Activated CD8-positive, alpha-beta memory T cell treated with anti-CD3 and anti-CD28 coated beads, Interleukin-2, amount 10 ng/mL, durations not matched to agents 7 days and 5 days (primary cell): ENCODE measurements at regions not wholly inside any gene's neighbourhood (a gene's known extent, or its start where the extent isn't known, plus 50 kb on each side); places are given as distances from the start of the nearest gene placed in this dataset.

ENCODE experiments used
- ATAC-seq: fragments of 150-1000 bp; cut with Tn5 transposase; one replicate; pipeline ENCODE4 v1.10.0; 2021; ENCODE audit warnings: moderate library complexity
- CTCF ChIA-PET: fragments of 350-600 bp; sonication (Branson Sonifier 250); formaldehyde crosslinking; loops from one replicate; lab custom pipeline; 2021; ENCODE audit warnings: antibody characterized with exemption; lab: Charles Lee
- DNase-seq: peaks from one replicate; pipeline ENCODE4 v3.0.0-alpha.2; 2020
- H3K27ac Mint-ChIP-seq: one replicate; pipeline ENCODE4 v1.8.0; 2021; ENCODE audit warnings: mild to moderate bottlenecking, mixed read lengths
- H3K27me3 Mint-ChIP-seq: one replicate; pipeline ENCODE4 v1.8.0; 2021; ENCODE audit warnings: mixed read lengths
- H3K36me3 Mint-ChIP-seq: one replicate; pipeline ENCODE4 v1.8.0; 2021; ENCODE audit warnings: mild to moderate bottlenecking, mixed read lengths
- H3K4me1 Mint-ChIP-seq: one replicate; pipeline ENCODE4 v1.8.0; 2021; ENCODE audit warnings: mixed read lengths
- H3K4me3 Mint-ChIP-seq: one replicate; pipeline ENCODE4 v1.8.0; 2021; ENCODE audit warnings: mild to moderate bottlenecking, moderate library complexity, mixed read lengths
- H3K9me3 Mint-ChIP-seq: one replicate; pipeline ENCODE4 v1.8.0; 2022; ENCODE audit warnings: low read depth, mixed read lengths

DNA sequence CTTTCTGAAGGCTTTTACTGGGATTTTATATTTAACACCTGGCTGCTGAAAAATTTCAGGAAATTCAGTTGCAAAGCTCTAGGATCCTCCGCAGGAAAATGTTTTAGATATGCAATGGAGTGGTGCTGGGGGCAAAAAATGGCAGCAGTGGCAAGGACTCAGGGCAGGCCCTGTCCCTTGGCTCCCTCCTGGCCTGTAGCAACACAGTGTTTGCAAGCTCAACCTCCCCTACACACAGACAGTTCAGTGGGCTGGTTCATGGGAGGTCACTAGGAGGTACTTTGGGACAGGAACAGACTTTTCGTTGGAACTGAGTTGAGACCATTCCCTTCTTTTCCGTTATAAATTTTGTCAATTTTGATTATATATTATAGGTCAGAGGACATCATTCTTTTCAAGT is 270.4 kb downstream of the ADAMTS20 start:
- ATAC-seq (no peak), DNase-seq (no peak)
- Mint-ChIP-seq H3K36me3 (no peaks in the 10 kb centered on the region), H3K4me1 (no peaks in the 10 kb centered on the region), H3K4me3 (no peak overlapping the region), H3K27ac (no peak overlapping the region), H3K27me3 (no peaks in the 10 kb centered on the region), H3K9me3 (peaks cover 2% of the 10 kb centered on the region)
- CTCF ChIA-PET: no interaction called here

DNA sequence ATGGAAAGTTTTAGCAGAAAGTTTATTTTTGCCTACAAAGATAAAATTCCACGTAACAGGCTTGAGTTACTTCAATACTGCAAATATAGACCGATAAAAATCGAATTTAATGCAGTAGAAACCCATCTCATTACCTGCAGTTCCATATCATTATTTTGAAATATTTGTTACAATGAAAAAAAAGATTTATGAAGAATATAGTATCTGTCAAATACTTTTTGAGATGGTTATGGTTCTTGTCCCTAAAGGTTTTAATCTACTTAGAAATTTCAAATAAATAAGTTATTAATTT is 273.5 kb downstream of the ADAMTS20 start:
- CTCF ChIA-PET: no interaction called here
- no peak for ATAC-seq

DNA sequence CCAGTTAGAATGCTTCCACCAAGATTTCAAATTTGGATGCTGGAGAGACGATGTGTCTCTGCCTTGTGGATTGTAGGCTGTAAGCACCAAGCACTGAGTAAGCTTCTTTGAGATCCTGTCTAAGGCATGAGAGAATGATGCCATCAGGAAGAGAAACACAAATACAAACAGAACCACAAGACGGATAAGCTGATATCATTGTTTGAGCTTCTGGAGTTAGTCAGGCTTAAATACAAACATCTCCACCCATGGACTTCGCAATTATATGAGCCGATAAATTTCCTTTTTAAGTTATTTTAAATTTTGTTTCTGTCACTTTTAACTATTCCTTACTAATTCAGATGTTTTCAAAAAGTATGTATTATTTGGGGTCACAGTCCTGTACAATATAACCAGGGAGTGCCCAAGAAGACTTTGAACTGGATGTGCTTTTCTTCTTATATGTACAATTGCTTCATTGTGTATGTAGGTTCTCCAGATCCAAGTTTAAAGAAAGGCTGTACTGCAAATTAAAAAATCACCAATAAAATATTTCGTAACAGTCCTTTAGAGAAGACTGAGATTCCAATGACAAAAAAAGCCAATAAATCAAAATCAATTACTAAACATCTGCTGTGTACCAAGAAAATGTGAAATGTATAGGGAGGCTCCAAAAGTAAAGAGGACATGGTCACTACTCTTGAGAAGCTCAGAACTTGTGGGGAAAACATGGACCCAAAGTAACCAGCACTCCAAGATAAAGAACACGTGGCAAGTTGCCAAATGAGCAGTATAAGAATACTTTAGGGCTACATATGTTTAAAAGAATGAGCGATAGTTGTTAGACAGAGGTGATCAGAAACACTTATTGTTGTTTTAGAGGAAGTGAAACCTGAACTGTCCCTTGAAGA is 274.1 kb downstream of the ADAMTS20 start:
- ATAC-seq: no peak
- H3K9me3 Mint-ChIP-seq: peaks cover 2% of the 10 kb centered on the region
- no peaks in the 10 kb centered on the region for H3K36me3 Mint-ChIP-seq
- H3K4me3 Mint-ChIP-seq: no peak overlapping the region
- CTCF ChIA-PET: no interaction called here
- no peaks in the 10 kb centered on the region for H3K27me3 Mint-ChIP-seq
- no peak overlapping the region for H3K27ac Mint-ChIP-seq
- no peaks in the 10 kb centered on the region for H3K4me1 Mint-ChIP-seq
- no peak for DNase-seq

More for the DNA sequence above, 273.5 kb downstream of the ADAMTS20 start:
- DNase-seq: no peak
- no peaks in the 10 kb centered on the region for H3K27me3 Mint-ChIP-seq
- H3K27ac Mint-ChIP-seq: no peak overlapping the region
- no peaks in the 10 kb centered on the region for H3K36me3 Mint-ChIP-seq
- H3K9me3 Mint-ChIP-seq: peaks cover 2% of the 10 kb centered on the region
- no peak overlapping the region for H3K4me3 Mint-ChIP-seq
- no peaks in the 10 kb centered on the region for H3K4me1 Mint-ChIP-seq

DNA sequence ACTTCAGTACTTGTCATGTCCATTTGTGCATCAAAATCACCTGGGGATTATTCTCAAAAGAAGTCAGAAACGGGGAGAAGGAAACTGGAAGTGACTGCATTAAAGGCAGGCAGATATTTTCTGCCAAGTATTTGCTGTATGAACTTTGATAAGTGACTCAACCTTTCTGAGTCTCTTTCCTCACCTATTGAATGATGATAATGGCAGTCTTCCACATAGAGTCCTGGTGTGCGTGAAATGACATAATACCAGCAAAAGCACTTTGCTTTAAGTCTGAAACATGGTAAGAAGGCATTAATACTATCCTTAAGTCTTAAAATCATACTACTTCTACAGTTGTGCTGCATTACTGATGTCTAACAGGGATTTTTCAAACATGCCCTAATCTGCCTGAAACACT is 278.5 kb downstream of the ADAMTS20 start:
- no peaks in the 10 kb centered on the region for H3K4me1 Mint-ChIP-seq
- DNase-seq: no peak
- CTCF ChIA-PET: no interaction called here
- H3K9me3 Mint-ChIP-seq: peaks cover 2% of the 10 kb centered on the region
- no peaks in the 10 kb centered on the region for H3K36me3 Mint-ChIP-seq
- ATAC-seq: no peak
- H3K4me3 Mint-ChIP-seq: no peak overlapping the region
- H3K27ac Mint-ChIP-seq: no peak overlapping the region
- H3K27me3 Mint-ChIP-seq: no peaks in the 10 kb centered on the region

DNA sequence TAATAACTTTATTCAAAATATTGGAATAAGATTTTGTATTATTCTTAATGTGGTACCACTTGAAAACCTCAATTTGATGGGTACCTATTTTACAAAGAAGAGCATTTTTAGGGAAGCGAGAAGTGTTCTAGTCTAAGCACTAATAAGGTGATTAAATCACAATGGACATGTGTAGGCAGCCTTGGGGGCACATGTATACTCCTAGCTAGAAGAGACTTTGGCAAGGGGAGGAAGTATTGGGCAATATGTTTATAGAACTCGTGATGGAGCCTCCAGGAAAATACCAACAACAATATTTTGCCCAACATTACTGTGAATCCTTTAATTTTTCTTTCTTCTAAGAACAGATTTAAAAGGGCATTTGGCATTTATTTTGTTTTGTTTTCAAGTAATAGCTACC is 280.3 kb downstream of the ADAMTS20 start:
- CTCF ChIA-PET: no interaction called here
- Mint-ChIP-seq H3K4me3 (no peak overlapping the region), H3K27me3 (no peaks in the 10 kb centered on the region), H3K36me3 (no peaks in the 10 kb centered on the region), H3K27ac (no peak overlapping the region), H3K4me1 (no peaks in the 10 kb centered on the region), H3K9me3 (no peaks in the 10 kb centered on the region)
- no peak for DNase-seq
- ATAC-seq: no peak

DNA sequence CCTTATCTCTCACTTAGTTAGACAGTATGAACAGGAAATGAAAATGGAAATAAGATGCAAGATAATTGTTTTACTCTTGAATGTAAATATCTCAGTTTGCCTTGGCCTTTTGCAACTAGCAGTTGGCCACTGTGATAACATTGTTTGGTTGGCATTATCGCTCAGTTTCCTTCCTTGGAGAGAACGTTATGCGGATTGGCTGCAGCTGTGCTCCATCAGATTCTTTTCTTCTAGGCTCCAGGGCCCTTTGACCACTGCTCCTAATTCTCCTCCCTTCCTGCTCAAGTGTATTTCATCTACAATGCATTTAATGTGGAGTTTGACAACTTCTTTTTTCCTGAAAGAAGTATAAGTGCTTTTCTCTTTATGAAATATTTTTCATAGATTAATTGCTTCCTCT is 284.2 kb downstream of the ADAMTS20 start:
- Mint-ChIP-seq H3K9me3 (no peaks in the 10 kb centered on the region), H3K4me1 (no peaks in the 10 kb centered on the region), H3K36me3 (no peaks in the 10 kb centered on the region), H3K27ac (no peak overlapping the region), H3K4me3 (no peak overlapping the region), H3K27me3 (no peaks in the 10 kb centered on the region)
- CTCF ChIA-PET: no interaction called here
- DNase-seq: no peak
- ATAC-seq: no peak

DNA sequence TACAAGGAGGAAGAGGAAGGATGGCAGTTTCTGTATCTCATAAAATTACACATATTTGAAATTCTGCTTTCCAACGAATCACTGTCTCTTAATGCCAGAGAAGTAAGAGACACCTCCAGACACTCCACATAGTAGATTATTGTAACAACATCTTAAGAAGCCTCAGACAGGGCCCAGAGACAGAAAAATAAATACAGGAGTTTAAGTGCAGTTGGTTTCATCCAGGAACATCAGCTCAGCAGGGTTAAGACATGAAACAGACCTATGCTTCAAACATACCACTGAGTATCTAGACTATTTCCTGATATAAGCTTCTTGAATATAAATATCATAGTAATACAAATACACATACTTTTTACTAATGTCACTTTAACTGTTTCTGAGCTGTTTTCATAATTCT is 290.3 kb downstream of the ADAMTS20 start:
- Mint-ChIP-seq H3K27ac (no peak overlapping the region), H3K4me1 (no peaks in the 10 kb centered on the region), H3K27me3 (no peaks in the 10 kb centered on the region), H3K9me3 (peaks cover 2% of the 10 kb centered on the region), H3K4me3 (no peak overlapping the region), H3K36me3 (no peaks in the 10 kb centered on the region)
- no peak for DNase-seq
- no peak for ATAC-seq
- CTCF ChIA-PET: no interaction called here

DNA sequence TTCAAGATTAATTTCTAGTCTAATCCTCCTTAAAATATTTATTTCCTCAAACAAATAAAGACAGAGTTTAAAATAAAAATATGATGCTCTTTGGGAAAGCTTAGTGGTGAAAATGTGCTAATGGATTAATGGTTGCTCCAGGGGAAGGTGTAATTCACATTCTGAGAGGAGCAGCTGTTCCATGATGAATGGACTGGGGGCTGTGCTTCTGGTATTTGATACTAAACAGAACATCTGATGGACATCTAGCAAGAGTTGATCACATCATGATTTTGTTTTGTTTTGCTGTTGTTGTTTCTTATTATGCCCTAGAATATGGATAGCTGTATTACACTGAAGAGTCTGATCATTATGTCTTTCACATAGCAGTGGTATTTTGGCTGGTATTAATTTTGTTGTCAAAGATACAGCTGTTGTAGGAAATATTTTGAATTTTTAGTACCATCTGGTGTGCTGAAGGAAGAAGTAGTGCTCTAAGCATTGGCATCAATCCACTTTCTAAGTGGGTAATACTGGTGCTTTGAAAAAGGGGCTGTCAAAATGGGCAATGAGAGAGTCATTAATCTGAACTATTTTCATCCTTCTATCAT is 296.4 kb downstream of the ADAMTS20 start:
- no peaks in the 10 kb centered on the region for H3K36me3 Mint-ChIP-seq
- no peak overlapping the region for H3K27ac Mint-ChIP-seq
- H3K27me3 Mint-ChIP-seq: no peaks in the 10 kb centered on the region
- H3K4me3 Mint-ChIP-seq: no peak overlapping the region
- CTCF ChIA-PET: no interaction called here
- DNase-seq: no peak
- no peaks in the 10 kb centered on the region for H3K4me1 Mint-ChIP-seq
- no peaks in the 10 kb centered on the region for H3K9me3 Mint-ChIP-seq
- ATAC-seq: no peak

DNA sequence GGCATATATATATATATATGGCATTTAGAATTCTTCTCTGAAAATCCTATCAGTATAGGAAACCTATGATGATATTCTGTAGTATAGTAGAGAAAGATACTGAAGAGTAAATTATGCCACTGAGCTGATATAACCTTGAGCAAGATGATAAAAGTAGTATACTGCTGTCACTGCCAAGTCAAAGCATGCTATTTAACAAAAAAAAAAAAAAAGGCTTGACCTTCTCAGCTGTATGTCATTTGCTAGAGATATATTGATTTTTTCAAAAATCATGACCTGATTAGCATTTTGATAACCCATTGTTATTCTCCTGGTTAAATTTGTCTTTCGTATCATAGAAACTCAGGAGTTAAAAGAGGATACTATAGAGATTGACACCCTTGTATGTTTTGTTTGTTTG is 299.4 kb downstream of the ADAMTS20 start:
- no peak overlapping the region for H3K4me3 Mint-ChIP-seq
- H3K9me3 Mint-ChIP-seq: no peaks in the 10 kb centered on the region
- H3K27me3 Mint-ChIP-seq: no peaks in the 10 kb centered on the region
- no peak for DNase-seq
- H3K36me3 Mint-ChIP-seq: no peaks in the 10 kb centered on the region
- H3K27ac Mint-ChIP-seq: no peak overlapping the region
- no peaks in the 10 kb centered on the region for H3K4me1 Mint-ChIP-seq
- CTCF ChIA-PET: no interaction called here
- no peak for ATAC-seq

DNA sequence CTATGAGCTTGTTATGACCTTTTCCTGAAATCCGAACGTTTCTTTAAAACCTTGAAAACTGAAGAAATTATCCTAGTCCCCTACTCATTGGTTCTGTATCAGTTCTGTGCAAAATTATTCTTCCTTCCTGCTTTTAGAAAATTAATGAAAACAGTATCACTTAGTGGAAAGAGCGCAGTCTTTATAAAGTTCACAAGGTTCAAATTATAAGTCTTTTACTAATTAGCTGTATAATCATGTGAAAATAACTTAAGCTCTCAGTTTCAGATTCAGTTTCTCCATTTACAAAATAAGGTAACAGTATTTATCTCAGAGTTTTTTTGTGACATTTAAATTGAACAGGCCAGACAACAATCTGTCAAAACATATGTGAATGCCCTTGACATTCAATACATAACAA is 306.1 kb downstream of the ADAMTS20 start:
- no peaks in the 10 kb centered on the region for H3K27me3 Mint-ChIP-seq
- CTCF ChIA-PET: no interaction called here
- no peak for DNase-seq
- H3K27ac Mint-ChIP-seq: no peak overlapping the region
- no peak for ATAC-seq
- no peaks in the 10 kb centered on the region for H3K9me3 Mint-ChIP-seq
- H3K4me1 Mint-ChIP-seq: no peaks in the 10 kb centered on the region
- H3K36me3 Mint-ChIP-seq: no peaks in the 10 kb centered on the region
- no peak overlapping the region for H3K4me3 Mint-ChIP-seq

DNA sequence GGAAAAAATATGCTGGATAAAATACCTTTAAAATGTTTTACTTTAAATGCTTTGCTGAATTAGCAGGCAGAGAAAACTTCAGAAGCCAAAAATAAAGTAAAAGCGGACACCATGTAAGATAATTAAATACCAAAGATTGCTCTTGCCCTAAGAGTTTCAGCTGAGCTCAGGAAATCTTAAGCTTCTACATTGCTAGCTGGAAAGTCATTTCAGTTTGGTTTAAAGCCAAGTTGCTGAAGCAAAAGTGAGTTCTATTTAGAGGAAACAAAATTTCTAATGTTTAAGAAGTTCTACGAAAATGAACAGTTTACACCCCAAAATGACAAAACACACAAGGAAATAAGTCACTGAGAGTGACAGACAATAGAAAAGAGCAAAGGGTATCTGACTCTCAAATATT is 310.0 kb downstream of the ADAMTS20 start:
- H3K27ac Mint-ChIP-seq: no peak overlapping the region
- H3K4me3 Mint-ChIP-seq: no peak overlapping the region
- CTCF ChIA-PET: no interaction called here

DNA sequence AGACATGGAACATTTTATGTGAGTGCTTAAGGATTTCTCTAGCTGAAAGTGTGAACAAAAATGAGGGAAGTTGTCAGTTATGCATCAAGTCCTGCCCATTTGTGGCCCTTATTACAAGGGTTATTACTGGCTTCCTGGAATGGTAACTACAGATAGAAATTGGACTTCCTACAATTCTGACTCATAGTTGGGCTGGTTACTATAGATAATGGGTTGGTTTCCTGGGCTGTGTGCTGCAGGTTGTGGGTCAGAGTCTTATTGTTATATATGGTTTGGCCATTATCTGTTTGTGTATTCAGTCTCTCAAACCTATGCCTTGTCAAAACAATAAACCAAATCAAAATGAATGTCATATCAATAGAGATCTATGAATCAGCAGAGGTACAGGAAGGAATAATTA is 313.7 kb downstream of the ADAMTS20 start:
- no peak overlapping the region for H3K27ac Mint-ChIP-seq
- CTCF ChIA-PET: no interaction called here

More for the DNA sequence above, 310.0 kb downstream of the ADAMTS20 start:
- Mint-ChIP-seq H3K4me1 (no peaks in the 10 kb centered on the region), H3K36me3 (no peaks in the 10 kb centered on the region), H3K9me3 (peaks cover 3% of the 10 kb centered on the region), H3K27me3 (no peaks in the 10 kb centered on the region)
- ATAC-seq: no peak
- no peak for DNase-seq

DNA sequence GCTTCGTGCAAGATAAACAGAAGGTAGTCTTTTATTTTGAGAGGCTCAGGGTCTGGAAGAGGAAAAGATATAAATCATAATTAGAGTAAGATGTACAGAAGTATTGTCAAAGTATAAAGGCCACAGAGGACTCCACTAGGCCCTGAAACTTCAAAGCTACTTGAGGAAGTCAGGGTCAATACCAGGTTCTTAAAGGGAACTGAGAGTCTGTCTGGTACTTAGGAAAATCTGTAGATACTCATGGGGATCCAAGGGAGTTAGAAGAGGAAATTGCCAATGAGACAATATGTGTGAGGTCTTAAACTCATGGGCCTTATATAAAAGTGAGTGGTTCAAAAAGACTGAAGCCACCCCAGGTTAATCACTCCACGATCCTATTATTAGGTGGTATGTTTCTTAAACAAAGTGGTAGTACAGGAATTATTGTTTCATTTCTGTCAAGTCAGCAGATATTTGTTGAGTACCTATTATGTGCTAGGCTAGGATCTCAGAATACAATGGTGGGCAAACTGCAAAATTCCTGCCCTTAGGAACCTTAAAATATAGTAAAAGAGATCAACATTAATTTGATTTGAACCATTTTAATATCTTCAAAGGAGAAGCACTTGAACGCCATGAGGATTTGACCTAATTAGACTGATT is 314.6 kb downstream of the ADAMTS20 start:
- CTCF ChIA-PET: no interaction called here
- H3K4me3 Mint-ChIP-seq: no peak overlapping the region
- peaks cover 3% of the 10 kb centered on the region for H3K9me3 Mint-ChIP-seq
- no peak overlapping the region for H3K27ac Mint-ChIP-seq
- no peaks in the 10 kb centered on the region for H3K36me3 Mint-ChIP-seq
- DNase-seq (no peak), ATAC-seq (no peak)
- H3K4me1 Mint-ChIP-seq: no peaks in the 10 kb centered on the region
- no peaks in the 10 kb centered on the region for H3K27me3 Mint-ChIP-seq

More for the DNA sequence above, 313.7 kb downstream of the ADAMTS20 start:
- no peaks in the 10 kb centered on the region for H3K4me1 Mint-ChIP-seq
- no peak overlapping the region for H3K4me3 Mint-ChIP-seq
- H3K9me3 Mint-ChIP-seq: peaks cover 3% of the 10 kb centered on the region
- no peak for DNase-seq
- ATAC-seq: no peak
- H3K27me3 Mint-ChIP-seq: no peaks in the 10 kb centered on the region
- H3K36me3 Mint-ChIP-seq: no peaks in the 10 kb centered on the region

DNA sequence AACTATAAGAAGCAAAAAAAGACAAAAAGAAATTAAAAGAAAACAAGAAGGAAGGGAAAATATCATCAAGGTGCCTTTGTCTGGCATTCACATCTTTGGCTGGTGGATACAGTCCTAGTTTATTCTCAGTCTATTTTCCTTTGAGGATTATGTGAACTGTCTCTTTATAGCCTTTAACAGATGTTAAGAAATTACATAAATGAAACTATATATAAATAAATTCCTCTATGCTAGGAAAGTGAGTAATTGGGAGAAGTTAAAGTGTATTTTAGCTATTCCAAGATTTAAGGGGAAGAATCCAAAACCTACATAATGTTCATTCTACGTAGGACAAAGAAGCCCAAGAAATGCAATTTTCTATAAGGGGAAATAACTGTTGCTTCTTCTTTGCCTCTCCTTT is 316.3 kb downstream of the ADAMTS20 start:
- no peak for ATAC-seq
- no peak overlapping the region for H3K27ac Mint-ChIP-seq
- DNase-seq: no peak
- no peak overlapping the region for H3K4me3 Mint-ChIP-seq
- no peaks in the 10 kb centered on the region for H3K36me3 Mint-ChIP-seq
- no peaks in the 10 kb centered on the region for H3K27me3 Mint-ChIP-seq
- no peaks in the 10 kb centered on the region for H3K4me1 Mint-ChIP-seq
- CTCF ChIA-PET: no interaction called here
- peaks cover 3% of the 10 kb centered on the region for H3K9me3 Mint-ChIP-seq
